ENCODE measurements at regions not wholly inside any gene's neighbourhood (a gene's known extent, or its start where the extent isn't known, plus 50 kb on each side); places are given as distances from the start of the nearest gene placed in this dataset.

DNA sequence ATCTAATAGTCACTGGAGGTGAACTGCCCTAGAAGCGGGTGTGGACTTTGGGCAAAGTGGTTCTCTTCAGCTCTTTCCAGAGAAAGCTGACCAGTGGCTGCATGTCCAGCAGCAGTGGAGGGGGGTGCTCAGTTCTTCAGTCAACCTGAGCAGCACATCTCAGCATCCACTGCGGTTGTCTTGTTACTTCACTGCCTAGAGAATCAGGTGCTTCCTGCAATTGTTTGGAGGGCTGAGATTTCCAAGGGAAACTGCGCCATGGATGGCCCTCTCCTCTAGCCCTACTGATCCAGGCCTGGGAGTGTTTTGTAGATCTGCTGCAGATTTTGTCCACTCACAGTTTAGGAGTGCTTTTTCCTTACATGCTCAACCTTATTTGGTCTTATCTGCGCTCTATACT is 65.6 kb upstream of the CFAP161 start:
- TF ChIP-seq, protein P1, sequence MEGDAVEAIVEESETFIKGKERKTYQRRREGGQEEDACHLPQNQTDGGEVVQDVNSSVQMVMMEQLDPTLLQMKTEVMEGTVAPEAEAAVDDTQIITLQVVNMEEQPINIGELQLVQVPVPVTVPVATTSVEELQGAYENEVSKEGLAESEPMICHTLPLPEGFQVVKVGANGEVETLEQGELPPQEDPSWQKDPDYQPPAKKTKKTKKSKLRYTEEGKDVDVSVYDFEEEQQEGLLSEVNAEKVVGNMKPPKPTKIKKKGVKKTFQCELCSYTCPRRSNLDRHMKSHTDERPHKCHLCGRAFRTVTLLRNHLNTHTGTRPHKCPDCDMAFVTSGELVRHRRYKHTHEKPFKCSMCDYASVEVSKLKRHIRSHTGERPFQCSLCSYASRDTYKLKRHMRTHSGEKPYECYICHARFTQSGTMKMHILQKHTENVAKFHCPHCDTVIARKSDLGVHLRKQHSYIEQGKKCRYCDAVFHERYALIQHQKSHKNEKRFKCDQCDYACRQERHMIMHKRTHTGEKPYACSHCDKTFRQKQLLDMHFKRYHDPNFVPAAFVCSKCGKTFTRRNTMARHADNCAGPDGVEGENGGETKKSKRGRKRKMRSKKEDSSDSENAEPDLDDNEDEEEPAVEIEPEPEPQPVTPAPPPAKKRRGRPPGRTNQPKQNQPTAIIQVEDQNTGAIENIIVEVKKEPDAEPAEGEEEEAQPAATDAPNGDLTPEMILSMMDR (IDR thresholded peaks at IDR 0.05; ENCODE audit: unreplicated experiment in 3 of 3): no peak
- H3K4me3 Mint-ChIP-seq: no peak overlapping the region
- H3K4me1 Mint-ChIP-seq: peaks cover 4% of the 10 kb centered on the region
- no peak overlapping the region for H3K27ac Mint-ChIP-seq
- H3K9me3 Mint-ChIP-seq: no peaks in the 10 kb centered on the region
- no peaks in the 10 kb centered on the region for H3K36me3 Mint-ChIP-seq (ENCODE audit: low read depth)
- H3K27me3 Mint-ChIP-seq (ENCODE audit: low read depth): no peaks in the 10 kb centered on the region

GRCh38 chr15:81069356-81069755 is 64.7 kb upstream of the CFAP161 start:
- Mint-ChIP-seq H3K4me3 (no peak overlapping the region), H3K36me3 (ENCODE audit: low read depth) (no peaks in the 10 kb centered on the region), H3K4me1 (peaks cover 4% of the 10 kb centered on the region), H3K9me3 (no peaks in the 10 kb centered on the region), H3K27ac (no peak overlapping the region), H3K27me3 (ENCODE audit: low read depth) (no peaks in the 10 kb centered on the region)
- TF ChIP-seq, protein P1 (IDR thresholded peaks at IDR 0.05; ENCODE audit: unreplicated experiment in 3 of 3): no peak

- Mint-ChIP-seq H3K9me3 (no peaks in the 10 kb centered on the region), H3K27ac (peak overlapping the region in 1 of 3 experiments; percentile 15), H3K36me3 (ENCODE audit: low read depth) (no peaks in the 10 kb centered on the region), H3K4me1 (peaks cover 4% of the 10 kb centered on the region), H3K27me3 (ENCODE audit: low read depth) (no peaks in the 10 kb centered on the region), H3K4me3 (no peak overlapping the region)
- TF ChIP-seq, protein P1 (IDR thresholded peaks at IDR 0.05; ENCODE audit: unreplicated experiment in 3 of 3): no peak
Observed at GRCh38 chr15:81069909-81070308, 64.2 kb upstream of the CFAP161 start.

GRCh38 chr15:81071120-81071519 is 63.0 kb upstream of the CFAP161 start:
- no peaks in the 10 kb centered on the region for H3K27me3 Mint-ChIP-seq (ENCODE audit: low read depth)
- peak overlapping the region in 1 of 3 experiments; percentile 32 for H3K27ac Mint-ChIP-seq
- H3K4me1 Mint-ChIP-seq: peaks cover 4% of the 10 kb centered on the region
- TF ChIP-seq, protein P1 (IDR thresholded peaks at IDR 0.05; ENCODE audit: unreplicated experiment in 3 of 3): no peak
- no peaks in the 10 kb centered on the region for H3K9me3 Mint-ChIP-seq
- no peaks in the 10 kb centered on the region for H3K36me3 Mint-ChIP-seq (ENCODE audit: low read depth)
- no peak overlapping the region for H3K4me3 Mint-ChIP-seq

DNA sequence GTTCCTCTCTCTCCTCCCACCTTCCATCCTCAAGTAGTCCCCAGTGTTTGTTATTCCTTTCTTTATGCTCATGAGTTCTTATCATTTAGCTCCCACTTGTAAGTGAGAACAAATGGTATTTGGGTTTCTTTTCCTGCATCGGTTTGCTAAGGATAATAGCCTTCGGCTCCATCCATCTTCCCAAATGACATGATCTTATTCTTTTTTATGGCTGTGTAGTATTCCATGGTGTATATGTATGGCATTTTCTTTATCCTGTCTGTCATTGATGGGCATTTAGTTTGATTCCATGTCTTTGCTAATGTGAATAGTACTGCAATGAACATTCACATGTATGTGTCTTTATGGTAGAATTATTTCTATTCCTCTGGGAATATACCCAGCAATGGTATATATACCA is 62.4 kb upstream of the CFAP161 start:
- no peak overlapping the region for H3K27ac Mint-ChIP-seq
- no peak overlapping the region for H3K4me3 Mint-ChIP-seq
- peaks cover under 1% of the 10 kb centered on the region for H3K9me3 Mint-ChIP-seq
- H3K4me1 Mint-ChIP-seq: peaks cover 4% of the 10 kb centered on the region
- TF ChIP-seq, protein P1 (IDR thresholded peaks at IDR 0.05; ENCODE audit: unreplicated experiment in 3 of 3): no peak
- H3K36me3 Mint-ChIP-seq (ENCODE audit: low read depth): no peaks in the 10 kb centered on the region
- H3K27me3 Mint-ChIP-seq (ENCODE audit: low read depth): no peaks in the 10 kb centered on the region

DNA sequence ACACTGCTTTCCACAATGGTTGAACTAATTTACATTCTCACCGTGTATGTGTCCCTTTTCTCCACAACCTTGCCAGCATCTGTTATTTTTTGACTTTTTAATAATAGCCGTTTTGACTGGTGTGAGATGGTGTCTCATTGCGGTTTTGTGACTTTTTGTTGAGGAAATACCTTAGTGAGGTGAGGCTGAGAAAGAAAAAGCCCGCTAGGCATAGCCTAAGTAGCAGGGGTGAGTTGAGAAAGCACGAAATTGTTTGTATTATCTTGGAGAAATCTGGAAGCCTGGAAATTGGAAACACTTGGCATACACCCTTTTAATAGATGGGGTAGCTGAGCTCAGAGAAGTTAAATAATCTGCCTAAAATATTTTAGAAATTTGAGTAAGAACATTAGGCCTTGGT is 61.5 kb upstream of the CFAP161 start:
- Mint-ChIP-seq H3K4me1 (peaks cover 4% of the 10 kb centered on the region), H3K27me3 (ENCODE audit: low read depth) (no peaks in the 10 kb centered on the region), H3K27ac (no peak overlapping the region), H3K9me3 (peaks cover 3% of the 10 kb centered on the region), H3K36me3 (ENCODE audit: low read depth) (no peaks in the 10 kb centered on the region), H3K4me3 (no peak overlapping the region)
- TF ChIP-seq, protein P1 (IDR thresholded peaks at IDR 0.05; ENCODE audit: unreplicated experiment in 3 of 3): no peak
